SK-N-SH treated with all-trans-retinoic acid at 6 μM for 48 hours (cell line): ENCODE measurements at regions not wholly inside any gene's neighbourhood (a gene's known extent, or its start where the extent isn't known, plus 50 kb on each side); places are given as distances from the start of the nearest gene placed in this dataset.

Experiments
- BACH2 ChIP-seq: fragments of 250-450 bp; sonication (Bioruptor Pico); IDR thresholded peaks from 2 replicates; pipeline ENCODE4 v1.9.0; 2021; ENCODE audit warnings: mild to moderate bottlenecking, borderline replicate concordance
- CREB5 ChIP-seq: fragments of 250-450 bp; sonication (Bioruptor Pico); IDR thresholded peaks from 2 replicates; pipeline ENCODE4 v1.5.1; 2020; ENCODE audit warnings: low read depth, mild to moderate bottlenecking, moderate library complexity
- CSDC2 ChIP-seq: fragments of 250-450 bp; sonication (Bioruptor Pico); IDR thresholded peaks from 2 replicates; pipeline ENCODE4 v1.5.0; 2020; ENCODE audit warnings: mild to moderate bottlenecking, moderate library complexity
- GLIS3 ChIP-seq: fragments of 250-450 bp; sonication (Bioruptor Pico); IDR thresholded peaks from 2 replicates; pipeline ENCODE4 v1.5.0; 2020; ENCODE audit warnings: mild to moderate bottlenecking, moderate library complexity
- ISL1 ChIP-seq: fragments of 250-450 bp; sonication (Bioruptor Pico); IDR thresholded peaks from 2 replicates; pipeline ENCODE4 v2.1.2; 2022; ENCODE audit warnings: mild to moderate bottlenecking, moderate library complexity
- OSR1 ChIP-seq: fragments of 250-450 bp; sonication (Bioruptor Pico); IDR thresholded peaks from 2 replicates; pipeline ENCODE4 v1.8.0; 2022; ENCODE audit warnings: moderate library complexity, mild to moderate bottlenecking, inconsistent platforms
- PATZ1 ChIP-seq: fragments of 250-450 bp; sonication (Bioruptor Pico); IDR thresholded peaks from 2 replicates; pipeline ENCODE4 v1.8.0; 2020; ENCODE audit warnings: mild to moderate bottlenecking, moderate library complexity, borderline replicate concordance
- POU6F1 ChIP-seq: fragments of 250-450 bp; sonication (Bioruptor Pico); IDR thresholded peaks from 2 replicates; pipeline ENCODE4 v1.8.0; 2021; ENCODE audit warnings: low read depth, mild to moderate bottlenecking, moderate library complexity, borderline replicate concordance
- RARB ChIP-seq: fragments of 250-450 bp; sonication (Bioruptor Pico); IDR thresholded peaks from 2 replicates; pipeline ENCODE4 v1.8.0; 2021; ENCODE audit warnings: mild to moderate bottlenecking, moderate library complexity
- SNAI2 ChIP-seq: fragments of 250-450 bp; sonication (Bioruptor Pico); IDR thresholded peaks from 2 replicates; pipeline ENCODE4 v1.5.0; 2020; ENCODE audit warnings: mild to moderate bottlenecking, moderate library complexity
- TSHZ2 ChIP-seq: fragments of 250-450 bp; sonication (Bioruptor Pico); IDR thresholded peaks from 2 replicates; pipeline ENCODE4 v1.5.0; 2020; ENCODE audit warnings: mild to moderate bottlenecking, moderate library complexity
- ZFP30 ChIP-seq: fragments of 450-650 bp; formaldehyde crosslinking; IDR thresholded peaks from 2 replicates; pipeline ENCODE4 v1.5.0; 2022; ENCODE audit warnings: mild to moderate bottlenecking, moderate library complexity
- ZNF565 ChIP-seq: fragments of 450-650 bp; formaldehyde crosslinking; conservative IDR thresholded peaks from 2 replicates; pipeline ENCODE4 v1.5.0; 2020; ENCODE audit warnings: low read depth, mild to moderate bottlenecking, moderate library complexity

GRCh38 chr2:123438251-123438650 is 586.8 kb upstream of the CNTNAP5 start:
- TF ChIP-seq PATZ1 (no peak), ZFP30 (no peak), ISL1 (CRISPR knock-in tag) (no peak), RARB (CRISPR knock-in tag) (no peak), ZNF565 (CRISPR knock-in tag) (no peak), BACH2 (CRISPR knock-in tag) (no peak), TSHZ2 (no peak), CREB5 (no peak), OSR1 (CRISPR knock-in tag) (no peak), POU6F1 (CRISPR knock-in tag) (no peak), SNAI2 (CRISPR knock-in tag) (no peak), GLIS3 (CRISPR knock-in tag) (no peak), CSDC2 (CRISPR knock-in tag) (no peak)
